Small intestine (tissue), 7 donors: ENCODE measurements at regions not wholly inside any gene's neighbourhood (a gene's known extent, or its start where the extent isn't known, plus 50 kb on each side); places are given as distances from the start of the nearest gene placed in this dataset.
"Not testable (repeated sequence)": the region's sequence is repeated elsewhere in the genome, so short reads cannot be mapped to it uniquely, and the experiment has no call there.

Experiments
- DNase-seq, 2 donors: peaks; one replicate each; pipeline versions ENCODE4 v3.0.0 to v3.0.0-alpha.2; 2013
- FAIRE-seq: peaks from 2 replicates; lab custom pipeline; 2012; peaks lifted over from hg19 to GRCh38; lab: Jason Lieb, UNC
- H3K27ac ChIP-seq, 3 donors: one replicate each; pipeline ENCODE4 v1.5.1; 2013; ENCODE audit warnings: low read length in 2 of 3, mild to moderate bottlenecking in 2 of 3, control low read depth in 1 of 3, inconsistent platforms in 1 of 3, low read depth in 1 of 3, moderate library complexity in 1 of 3
- H3K27me3 ChIP-seq, 3 donors: one replicate each; pipeline ENCODE4 v1.6.1; 2013; ENCODE audit warnings: low read length in 3 of 3, inconsistent platforms in 1 of 3; ENCODE audit not compliant: control insufficient read depth in 3 of 3, insufficient read depth in 3 of 3
- H3K36me3 ChIP-seq, 3 donors: one replicate each; pipeline ENCODE4 v1.6.1; 2013; ENCODE audit warnings: low read length in 3 of 3, inconsistent platforms in 1 of 3, low read depth in 1 of 3, mild to moderate bottlenecking in 1 of 3, moderate library complexity in 1 of 3; ENCODE audit not compliant: control insufficient read depth in 3 of 3, insufficient read depth in 2 of 3
- H3K4me1 ChIP-seq, 3 donors: one replicate each; pipeline ENCODE4 v1.6.1; 2013; ENCODE audit warnings: low read length in 2 of 3, inconsistent platforms in 1 of 3, low read depth in 1 of 3, mild to moderate bottlenecking in 1 of 3, moderate library complexity in 1 of 3; ENCODE audit not compliant: control insufficient read depth in 3 of 3, insufficient read depth in 2 of 3
- H3K4me3 ChIP-seq, 3 donors: one replicate each; pipeline ENCODE4 v1.5.1; 2013; ENCODE audit warnings: low read length in 3 of 3, control low read depth in 1 of 3, inconsistent platforms in 1 of 3, low read depth in 1 of 3, mild to moderate bottlenecking in 1 of 3, moderate library complexity in 1 of 3
- H3K9me3 ChIP-seq, 2 donors: one replicate each; pipeline ENCODE4 v1.6.1; 2013; ENCODE audit warnings: low read depth in 1 of 2, low read length in 1 of 2; ENCODE audit not compliant: control insufficient read depth in 2 of 2, insufficient read depth in 1 of 2
- WGBS, 3 donors: extraction: QIAGEN DNeasy Blood & Tissue Kit; methylation state at CpG; one replicate each; pipeline ENCODE4 v1.1.7; 2013; 5-methylcytosine and 5-hydroxymethylcytosine counted together
- donor health status: healthy with polysubstance abuse.
- donor health status: control.
- donor health status: control.
- donor health status: Bipolar disorder and iron deficiency.
- donor health status: healthy.

DNA sequence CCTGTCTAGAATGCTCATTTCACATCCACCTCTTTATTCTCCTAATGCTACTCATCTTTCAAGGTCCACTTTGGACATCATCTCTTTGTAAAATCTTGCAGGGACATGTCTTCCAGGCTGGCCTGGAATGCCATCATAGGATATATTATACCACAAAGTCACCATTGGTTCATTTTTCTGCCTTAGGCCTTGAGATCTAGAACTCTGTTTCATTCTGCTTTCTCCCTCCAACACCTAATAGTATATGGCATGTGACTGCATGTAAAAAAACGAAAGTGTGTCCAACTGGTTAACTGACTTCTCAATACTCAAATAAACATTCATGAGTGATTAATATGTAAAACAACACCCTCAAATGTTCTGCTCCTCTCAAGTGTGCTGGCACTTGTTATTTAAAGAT, 84.1 kb downstream of the RGS2 start:
- 3 to 51% (median 22%) methylated on average over 1 of the region's 1 CpG for WGBS, 3 donors
- FAIRE-seq (no peak), DNase-seq (no peak)
- no peaks in the 10 kb centered on the region for H3K27me3 ChIP-seq
- no peaks in the 10 kb centered on the region for H3K36me3 ChIP-seq
- no peak overlapping the region for H3K4me3 ChIP-seq
- no peaks in the 10 kb centered on the region for H3K4me1 ChIP-seq
- H3K9me3 ChIP-seq = peaks cover 0 to 11% of the 10 kb centered on the region in 2 donors
- no peak overlapping the region for H3K27ac ChIP-seq

DNA sequence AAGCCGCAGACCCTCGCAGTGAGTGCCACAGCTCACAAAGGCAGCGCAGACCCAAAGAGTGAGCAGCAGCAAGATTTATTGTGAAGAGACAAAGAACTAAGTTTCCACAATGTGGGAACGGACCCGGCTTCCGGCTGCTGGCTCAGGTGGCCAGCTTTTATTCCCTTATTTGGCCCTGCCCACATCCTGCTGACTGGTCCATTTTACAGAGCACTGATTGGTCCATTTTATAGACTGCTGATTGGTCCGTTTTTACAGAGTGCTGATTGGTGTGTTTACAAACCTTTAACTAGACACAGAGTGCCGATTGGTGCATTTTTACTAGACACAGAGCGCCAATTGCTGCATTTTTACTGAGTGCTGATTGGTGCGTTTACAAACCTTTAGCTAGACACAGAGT, 86.6 kb downstream of the RGS2 start:
- H3K4me1 ChIP-seq, FAIRE-seq, H3K36me3 ChIP-seq, H3K27ac ChIP-seq, DNase-seq, H3K4me3 ChIP-seq, H3K27me3 ChIP-seq: not testable (repeated sequence)
- H3K9me3 ChIP-seq = peaks cover 0 to 11% of the 10 kb centered on the region in 2 donors
- WGBS, 3 donors = 85 to 95% (median 86%) methylated on average over 10 of the region's 10 CpGs

DNA sequence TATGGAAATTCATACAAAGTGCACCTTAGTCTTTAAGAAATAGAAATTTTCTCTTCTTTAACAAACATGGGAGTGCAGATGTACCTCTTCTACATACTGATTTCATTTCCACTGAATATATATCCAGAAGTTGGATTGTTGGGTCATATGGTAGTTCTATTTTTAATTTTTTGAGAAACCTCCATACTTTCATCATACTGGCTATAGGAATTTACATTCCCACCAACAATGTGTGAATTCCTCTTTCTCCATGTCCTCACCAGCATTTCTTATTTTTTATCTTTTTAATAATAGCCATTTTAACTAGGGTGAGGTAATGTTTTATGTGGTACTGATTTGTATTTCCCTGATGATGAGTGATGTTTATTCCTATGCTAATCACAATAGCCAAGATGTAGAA, 87.5 kb downstream of the RGS2 start:
- H3K4me1 ChIP-seq = no peaks in the 10 kb centered on the region
- H3K27me3 ChIP-seq = no peaks in the 10 kb centered on the region
- no peak for DNase-seq
- H3K27ac ChIP-seq = no peak overlapping the region
- no peak overlapping the region for H3K4me3 ChIP-seq
- FAIRE-seq = no peak
- no peaks in the 10 kb centered on the region for H3K36me3 ChIP-seq
- H3K9me3 ChIP-seq = peaks cover 0 to 5% of the 10 kb centered on the region in 2 donors

DNA sequence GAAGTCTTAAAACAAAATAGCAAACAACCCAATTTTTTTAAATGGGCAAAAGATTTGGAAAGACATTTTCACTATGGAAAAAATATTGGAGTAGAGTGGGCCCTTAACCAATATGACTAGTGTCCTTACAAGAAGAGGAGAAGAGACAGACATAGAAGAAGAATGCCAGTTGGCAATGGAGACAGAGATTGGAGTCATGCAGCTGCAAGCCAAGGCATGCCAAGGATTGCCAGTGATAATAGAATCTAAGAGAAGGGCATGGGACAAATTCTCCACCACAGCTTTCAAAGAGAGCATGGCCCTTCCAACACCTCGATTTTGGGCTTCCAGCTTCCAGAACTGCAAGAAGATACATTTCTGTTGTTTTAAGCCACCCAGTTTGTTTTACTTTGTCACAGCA, 92.7 kb downstream of the RGS2 start:
- no peaks in the 10 kb centered on the region for H3K9me3 ChIP-seq
- WGBS, 3 donors = 0 to 52% (median 0%) methylated on average over 1 of the region's 1 CpG
- H3K27ac ChIP-seq = no peak overlapping the region
- H3K27me3 ChIP-seq = no peaks in the 10 kb centered on the region
- H3K4me1 ChIP-seq = no peaks in the 10 kb centered on the region
- no peaks in the 10 kb centered on the region for H3K36me3 ChIP-seq
- no peak overlapping the region for H3K4me3 ChIP-seq
- DNase-seq (no peak), FAIRE-seq (no peak)

DNA sequence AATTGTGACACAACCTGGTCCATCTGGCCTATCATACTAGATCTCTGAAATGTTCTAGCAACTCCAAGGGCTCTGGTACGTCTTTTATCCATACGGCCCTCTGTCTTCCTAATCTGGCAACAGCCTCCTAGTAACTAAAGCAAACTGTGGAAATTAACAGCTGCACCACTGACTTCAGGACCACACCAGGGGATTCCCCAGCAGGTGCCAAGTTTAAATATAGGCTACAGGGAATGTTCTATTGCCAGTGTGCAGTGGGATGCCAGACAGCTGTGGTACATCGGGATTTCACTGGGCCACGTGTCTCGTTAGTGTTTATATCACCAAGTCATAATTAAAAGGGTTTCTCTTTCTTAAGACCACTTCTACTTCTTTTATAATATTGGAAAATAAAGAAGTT, 94.3 kb downstream of the RGS2 start:
- Histone ChIP-seq H3K27me3 (no peaks in the 10 kb centered on the region), H3K9me3 (no peaks in the 10 kb centered on the region), H3K4me3 (no peak overlapping the region), H3K4me1 (no peaks in the 10 kb centered on the region), H3K27ac (no peak overlapping the region), H3K36me3 (no peaks in the 10 kb centered on the region)
- no peak for FAIRE-seq
- 27 to 65% (median 45%) methylated on average over 5 of the region's 5 CpGs for WGBS, 3 donors
- DNase-seq = peak in 1 of 2 donors; percentile 10

DNA sequence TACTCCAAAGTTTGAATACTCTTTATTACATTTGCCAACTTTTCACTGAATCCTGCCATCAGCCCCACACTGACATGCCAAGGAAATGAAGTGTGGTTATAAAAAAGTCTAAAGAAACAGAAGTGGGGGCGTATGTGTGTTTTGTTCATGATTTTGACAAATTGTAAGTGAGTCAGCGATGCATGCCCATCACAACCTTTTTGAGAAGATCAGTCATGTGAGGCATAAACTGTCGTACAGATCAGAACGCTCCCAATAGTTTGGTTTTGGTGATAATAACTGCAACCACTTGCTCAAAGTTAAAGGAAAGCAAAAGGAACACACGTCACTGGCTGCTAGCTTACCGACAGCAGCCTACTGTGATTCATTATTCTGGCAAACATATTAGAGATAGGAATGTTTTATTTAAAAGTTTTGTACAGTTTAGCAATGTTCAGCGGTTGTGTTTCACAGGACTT, 95.6 kb downstream of the RGS2 start:
- no peak for FAIRE-seq
- Histone ChIP-seq H3K36me3 (no peaks in the 10 kb centered on the region), H3K27me3 (no peaks in the 10 kb centered on the region), H3K9me3 (no peaks in the 10 kb centered on the region), H3K4me3 (no peak overlapping the region), H3K4me1 (no peaks in the 10 kb centered on the region), H3K27ac (peak overlapping the region in 1 of 3 donors; percentile 12)
- 58 to 82% (median 66%) methylated on average over 7 of the region's 7 CpGs for WGBS, 3 donors
- no peak for DNase-seq

DNA sequence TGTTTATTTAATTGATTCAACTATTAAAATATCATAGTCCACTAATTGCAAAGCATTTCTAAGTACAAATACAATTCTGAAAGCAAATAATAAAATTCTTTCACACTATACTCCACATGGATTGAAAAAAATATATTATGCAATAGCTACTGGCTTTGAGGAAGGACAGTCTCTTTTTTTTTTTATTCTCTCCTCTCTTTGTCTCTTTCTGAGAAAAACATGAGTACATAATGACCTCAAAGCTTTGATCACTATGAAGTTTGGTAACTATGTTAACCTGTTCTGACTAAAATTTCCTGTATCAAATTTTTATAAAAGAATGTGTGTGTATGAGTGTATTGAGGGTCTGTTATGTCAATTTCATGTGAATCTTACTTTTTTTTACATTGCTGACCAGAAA, 96.2 kb downstream of the RGS2 start:
- H3K9me3 ChIP-seq = no peaks in the 10 kb centered on the region
- no peaks in the 10 kb centered on the region for H3K36me3 ChIP-seq
- H3K4me1 ChIP-seq = no peaks in the 10 kb centered on the region
- H3K4me3 ChIP-seq = no peak overlapping the region
- H3K27ac ChIP-seq = no peak overlapping the region
- H3K27me3 ChIP-seq = no peaks in the 10 kb centered on the region
- FAIRE-seq (no peak), DNase-seq (no peak)

DNA sequence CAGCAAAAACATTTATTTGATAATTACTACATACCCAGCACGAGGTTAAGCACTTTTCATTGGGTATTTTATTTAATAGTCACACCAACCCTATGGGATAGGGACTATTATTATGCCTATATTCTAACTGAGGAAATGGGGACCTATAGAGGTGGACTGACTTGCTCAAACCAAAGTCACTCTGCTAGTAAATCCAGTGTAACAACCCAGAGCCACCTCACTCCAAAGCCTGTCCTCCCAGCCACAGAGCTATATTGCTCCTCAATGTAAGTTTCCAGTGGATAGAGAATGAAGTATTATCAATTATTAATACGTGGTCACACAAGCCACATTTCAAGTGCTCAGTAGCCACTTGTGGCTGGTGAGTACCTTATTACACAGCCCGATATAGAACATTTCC, 97.5 kb downstream of the RGS2 start:
- H3K9me3 ChIP-seq = no peaks in the 10 kb centered on the region
- no peaks in the 10 kb centered on the region for H3K27me3 ChIP-seq
- H3K27ac ChIP-seq = no peak overlapping the region
- no peak overlapping the region for H3K4me3 ChIP-seq
- no peaks in the 10 kb centered on the region for H3K36me3 ChIP-seq
- no peaks in the 10 kb centered on the region for H3K4me1 ChIP-seq
- 86 to 90% (median 89%) methylated on average over 3 of the region's 3 CpGs for WGBS, 3 donors
- FAIRE-seq (no peak), DNase-seq (no peak)

DNA sequence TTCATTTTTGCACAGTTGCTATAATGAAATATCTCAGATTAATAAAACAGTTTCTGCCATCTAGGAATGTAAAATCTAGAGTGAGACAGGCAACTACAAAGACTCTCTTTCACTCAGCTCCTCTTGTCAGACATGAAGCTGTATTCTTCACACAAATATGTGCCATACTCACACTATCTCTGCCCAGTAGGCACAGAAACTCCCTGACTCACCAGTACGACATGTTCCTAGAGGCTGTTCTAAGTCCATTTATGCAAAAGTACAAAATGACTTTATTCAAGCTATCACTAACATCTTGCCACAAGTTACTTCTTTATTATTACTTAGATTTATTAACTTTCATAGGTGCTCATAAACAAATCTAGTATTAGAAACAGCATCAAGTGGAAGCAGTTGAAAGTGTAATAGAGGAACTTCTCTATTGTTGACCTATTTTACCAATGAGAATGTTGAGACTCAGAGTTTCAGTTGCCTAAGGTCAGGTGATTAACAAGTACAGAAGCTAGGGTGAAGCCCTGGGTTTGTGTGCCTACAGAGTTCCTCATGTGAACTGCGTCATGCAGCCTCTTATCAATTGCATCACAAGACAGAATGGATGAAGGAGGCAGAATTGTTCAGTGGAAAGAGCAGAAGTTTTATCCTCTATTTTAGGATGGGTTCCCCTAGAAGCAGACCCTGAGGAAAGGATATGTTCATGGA, 98.9 kb downstream of the RGS2 start:
- Histone ChIP-seq H3K27ac (peak overlapping the region in 1 of 3 donors; percentile 46), H3K4me1 (no peaks in the 10 kb centered on the region), H3K36me3 (no peaks in the 10 kb centered on the region), H3K4me3 (no peak overlapping the region), H3K27me3 (no peaks in the 10 kb centered on the region), H3K9me3 (no peaks in the 10 kb centered on the region)
- 54 to 74% (median 63%) methylated on average over 2 of the region's 2 CpGs for WGBS, 3 donors
- DNase-seq (peak in 1 of 2 donors; percentile 73), FAIRE-seq (no peak)
